PC-9 (cell line): ENCODE measurements at regions not wholly inside any gene's neighbourhood (a gene's known extent, or its start where the extent isn't known, plus 50 kb on each side); places are given as distances from the start of the nearest gene placed in this dataset.

ENCODE experiments used
- CTCF ChIP-seq: fragments of 200-600 bp; sonication (generic); conservative IDR thresholded peaks from 2 replicates; pipeline ENCODE4 v1.6.1; 2017; ENCODE audit warnings: mixed run types, antibody characterized with exemption, mild to moderate bottlenecking, moderate library complexity
- EZH2 ChIP-seq: fragments of 200-600 bp; sonication (generic); IDR thresholded peaks from 2 replicates; pipeline ENCODE4 v1.8.0; 2017; ENCODE audit warnings: antibody characterized with exemption, low read depth

DNA sequence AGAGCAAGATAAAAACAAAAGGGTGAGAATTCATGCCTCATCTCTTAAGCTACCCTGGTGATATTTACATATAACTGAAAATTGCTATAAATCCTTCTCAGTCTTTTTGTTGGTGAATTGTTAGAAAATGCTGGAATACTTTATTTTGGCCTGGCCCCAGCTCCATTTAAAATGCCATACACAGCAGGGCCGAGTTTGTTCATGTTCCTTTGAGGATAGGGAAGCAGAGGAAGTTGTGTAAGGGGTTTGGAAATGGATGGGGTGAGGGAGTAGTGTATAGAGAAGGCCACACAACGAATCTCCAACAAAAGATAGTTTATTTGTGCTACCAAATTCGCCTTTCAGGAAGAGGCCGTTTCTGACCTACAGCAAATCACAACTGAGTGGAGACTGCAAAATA is 78.6 kb upstream of the ADAMTS9 start:
- no peak for TF ChIP-seq CTCF
- no peak for TF ChIP-seq EZH2
